ENCODE measurements at regions not wholly inside any gene's neighbourhood (a gene's known extent, or its start where the extent isn't known, plus 50 kb on each side); places are given as distances from the start of the nearest gene placed in this dataset.
A peak's percentile ranks its signal among the peaks of the same experiment; 100 is the strongest.

GRCh38 chr10:46236546-46236887 lies 50.3 kb upstream of the ANTXRL start:
- CTCF ChIA-PET (ENCODE audit: low intra/inter-chr PET ratio), result no interaction called here
- DNase-seq (ENCODE audit: extremely low read depth in 1 of 4, low spot score in 3 of 4) (no peak), ATAC-seq (no peak), FAIRE-seq (no peak)
- H3K36me3 ChIP-seq (ENCODE audit: control insufficient read depth, insufficient read depth, low read length), result no peaks in the 10 kb centered on the region
- H3K79me2 ChIP-seq (ENCODE audit: control insufficient read depth, insufficient read depth, low read length), result no peaks in the 10 kb centered on the region
- H2AFZ ChIP-seq (ENCODE audit: low read depth, low read length), result no peak overlapping the region
- H3K4me2 ChIP-seq (ENCODE audit: insufficient read depth, low read length), result no peak overlapping the region
- no peaks in the 10 kb centered on the region for H3K9me1 ChIP-seq (ENCODE audit: control insufficient read depth, insufficient read depth, low read length)
- peaks cover 0 to 41% of the 10 kb centered on the region in 2 experiments; a peak in 3 of 5 replicates for H3K27me3 ChIP-seq (ENCODE audit: control insufficient read depth in 2 of 2, insufficient read depth in 2 of 2, low read length in 2 of 2)
- no peaks in the 10 kb centered on the region for H3K4me1 ChIP-seq (replicated peaks in 1 of 2; ENCODE audit: control insufficient read depth in 2 of 2, insufficient read depth in 2 of 2, low read length in 2 of 2)
- no peak overlapping the region for H3K27ac ChIP-seq (ENCODE audit: extremely low read depth, low read depth, low read length)
- BruUV-seq (replicated peaks), result no TSS peak
- H3K4me3 ChIP-seq, result no peak overlapping the region
- intact Hi-C loops (cut with micrococcal nuclease) (no loop called here), in situ Hi-C loops (cut with MboI) (loop anchor here (25.0 kb wide), 1 partner anchor 999 kb away; no protein-coding TSS in a partner anchor)
- WGBS (ENCODE audit: insufficient coverage, low coverage, missing lambda C conversion rate), result 0% methylated on average over 2 of the region's 2 CpGs
- POLR2A ChIA-PET, result interaction anchor here (0.5 kb wide), 1 partner anchor 320 kb away, joined by 3 read pairs; no protein-coding TSS in a partner anchor
- no peaks in the 10 kb centered on the region for H3K9me3 ChIP-seq (replicated peaks; ENCODE audit: control insufficient read depth, insufficient read depth, low read depth, low read length)
- 0 out of 4 replicates have a peak overlapping the region, but pooled peaks of 1 of the 2 experiments have one; percentile 2 for H3K9ac ChIP-seq (ENCODE audit: insufficient read depth in 1 of 2, low read depth in 2 of 2, low read length in 2 of 2)
- TF ChIP-seq, protein P1, sequence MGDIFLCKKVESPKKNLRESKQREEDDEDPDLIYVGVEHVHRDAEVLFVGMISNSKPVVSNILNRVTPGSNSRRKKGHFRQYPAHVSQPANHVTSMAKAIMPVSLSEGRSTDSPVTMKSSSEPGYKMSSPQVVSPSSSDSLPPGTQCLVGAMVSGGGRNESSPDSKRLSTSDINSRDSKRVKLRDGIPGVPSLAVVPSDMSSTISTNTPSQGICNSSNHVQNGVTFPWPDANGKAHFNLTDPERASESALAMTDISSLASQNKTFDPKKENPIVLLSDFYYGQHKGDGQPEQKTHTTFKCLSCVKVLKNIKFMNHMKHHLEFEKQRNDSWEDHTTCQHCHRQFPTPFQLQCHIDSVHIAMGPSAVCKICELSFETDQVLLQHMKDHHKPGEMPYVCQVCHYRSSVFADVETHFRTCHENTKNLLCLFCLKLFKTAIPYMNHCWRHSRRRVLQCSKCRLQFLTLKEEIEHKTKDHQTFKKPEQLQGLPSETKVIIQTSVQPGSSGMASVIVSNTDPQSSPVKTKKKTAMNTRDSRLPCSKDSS (IDR thresholded peaks at IDR 0.05; ENCODE audit: low read depth, partially characterized antibody), result no peak
- TF ChIP-seq ZNF778 (CRISPR knock-in tag; IDR thresholded peaks at IDR 0.05) (no peak), ZNF197 (CRISPR knock-in tag; IDR thresholded peaks at IDR 0.05; ENCODE audit: low read depth) (no peak), HCFC1 (IDR thresholded peaks at IDR 0.05; ENCODE audit: low read depth, low read length) (no peak), ZBTB9 (CRISPR knock-in tag; IDR thresholded peaks at IDR 0.05) (no peak)
- H4K20me1 ChIP-seq (replicated peaks; ENCODE audit: control insufficient read depth, insufficient read depth, low read length), result no peaks in the 10 kb centered on the region; the same call in 1 of the 2 replicates

All from K562 (cell line).